ENCODE measurements at regions not wholly inside any gene's neighbourhood (a gene's known extent, or its start where the extent isn't known, plus 50 kb on each side); places are given as distances from the start of the nearest gene placed in this dataset.

- H3K9me3 ChIP-seq, result no peaks in the 10 kb centered on the region
- H3K27ac ChIP-seq (replicated peaks in 1 of 4), result no peak overlapping the region
- no peak overlapping the region for H3K4me3 ChIP-seq
- H3K27me3 ChIP-seq, result no peaks in the 10 kb centered on the region
- H3K4me1 ChIP-seq, result no peaks in the 10 kb centered on the region
- intact Hi-C loops (cut with DNase I), result no loop called here
- H3K36me3 ChIP-seq, result no peaks in the 10 kb centered on the region
- DNase-seq (ENCODE audit: extremely low spot score), result no peak
- TF ChIP-seq EP300 (IDR thresholded peaks at IDR 0.05) (no peak), POLR2AphosphoS5 (IDR thresholded peaks at IDR 0.05) (no peak), POLR2A (IDR thresholded peaks at IDR 0.05; ENCODE audit: low read depth) (no peak)
- TF ChIP-seq, protein P1, sequence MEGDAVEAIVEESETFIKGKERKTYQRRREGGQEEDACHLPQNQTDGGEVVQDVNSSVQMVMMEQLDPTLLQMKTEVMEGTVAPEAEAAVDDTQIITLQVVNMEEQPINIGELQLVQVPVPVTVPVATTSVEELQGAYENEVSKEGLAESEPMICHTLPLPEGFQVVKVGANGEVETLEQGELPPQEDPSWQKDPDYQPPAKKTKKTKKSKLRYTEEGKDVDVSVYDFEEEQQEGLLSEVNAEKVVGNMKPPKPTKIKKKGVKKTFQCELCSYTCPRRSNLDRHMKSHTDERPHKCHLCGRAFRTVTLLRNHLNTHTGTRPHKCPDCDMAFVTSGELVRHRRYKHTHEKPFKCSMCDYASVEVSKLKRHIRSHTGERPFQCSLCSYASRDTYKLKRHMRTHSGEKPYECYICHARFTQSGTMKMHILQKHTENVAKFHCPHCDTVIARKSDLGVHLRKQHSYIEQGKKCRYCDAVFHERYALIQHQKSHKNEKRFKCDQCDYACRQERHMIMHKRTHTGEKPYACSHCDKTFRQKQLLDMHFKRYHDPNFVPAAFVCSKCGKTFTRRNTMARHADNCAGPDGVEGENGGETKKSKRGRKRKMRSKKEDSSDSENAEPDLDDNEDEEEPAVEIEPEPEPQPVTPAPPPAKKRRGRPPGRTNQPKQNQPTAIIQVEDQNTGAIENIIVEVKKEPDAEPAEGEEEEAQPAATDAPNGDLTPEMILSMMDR (IDR thresholded peaks at IDR 0.05), result no peak
- 86% methylated on average over 4 of the region's 4 CpGs for WGBS
These were observed 1345.0 kb downstream of the NSUN3 start for GRCh38 chr3:95407709-95408463.

DNA sequence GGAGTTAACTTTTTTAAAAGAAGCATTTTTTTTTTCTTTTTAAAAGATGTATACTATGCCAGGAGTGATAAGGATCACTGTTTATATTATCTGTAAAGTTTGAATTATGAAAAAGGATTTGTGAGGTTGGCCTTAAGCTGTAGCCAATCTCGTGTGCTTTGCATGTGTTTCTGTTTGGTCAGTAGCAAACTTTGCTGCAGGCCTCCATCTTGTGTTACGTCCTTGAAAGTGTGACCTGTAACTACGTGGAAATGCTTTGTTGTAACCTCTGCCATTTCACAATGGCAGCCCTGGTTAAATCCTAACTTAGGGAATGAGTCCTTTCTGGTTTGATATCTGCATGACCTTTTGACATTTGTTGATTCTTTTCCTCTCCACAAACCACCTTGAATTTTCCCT, 1345.6 kb downstream of the NSUN3 start:
- TF ChIP-seq POLR2AphosphoS5 (IDR thresholded peaks at IDR 0.05) (no peak), POLR2A (IDR thresholded peaks at IDR 0.05; ENCODE audit: low read depth) (no peak), EP300 (IDR thresholded peaks at IDR 0.05) (no peak)
- TF ChIP-seq, protein P1 (IDR thresholded peaks at IDR 0.05), result no peak
- Histone ChIP-seq H3K27ac (replicated peaks in 1 of 4) (no peak overlapping the region), H3K27me3 (no peaks in the 10 kb centered on the region), H3K36me3 (no peaks in the 10 kb centered on the region), H3K4me1 (no peaks in the 10 kb centered on the region), H3K9me3 (no peaks in the 10 kb centered on the region), H3K4me3 (no peak overlapping the region)
- intact Hi-C loops (cut with DNase I), result no loop called here
- 70% methylated on average over 3 of the region's 3 CpGs for WGBS
- no peak for DNase-seq (ENCODE audit: extremely low spot score)

GRCh38 chr3:95418251-95418650, 1355.4 kb downstream of the NSUN3 start:
- Histone ChIP-seq H3K36me3 (no peaks in the 10 kb centered on the region), H3K27ac (replicated peaks in 1 of 4) (no peak overlapping the region), H3K4me3 (no peak overlapping the region), H3K9me3 (peaks cover 0 to 10% (median 6%) of the 10 kb centered on the region in 4 donors), H3K4me1 (no peaks in the 10 kb centered on the region), H3K27me3 (no peaks in the 10 kb centered on the region)
- TF ChIP-seq EP300 (IDR thresholded peaks at IDR 0.05) (no peak), POLR2AphosphoS5 (IDR thresholded peaks at IDR 0.05) (no peak), POLR2A (IDR thresholded peaks at IDR 0.05; ENCODE audit: low read depth) (no peak)
- TF ChIP-seq, protein P1 (IDR thresholded peaks at IDR 0.05), result no peak
- 87% methylated on average over 6 of the region's 6 CpGs for WGBS
- intact Hi-C loops (cut with DNase I), result no loop called here
- no peak for DNase-seq (ENCODE audit: extremely low spot score)

DNA sequence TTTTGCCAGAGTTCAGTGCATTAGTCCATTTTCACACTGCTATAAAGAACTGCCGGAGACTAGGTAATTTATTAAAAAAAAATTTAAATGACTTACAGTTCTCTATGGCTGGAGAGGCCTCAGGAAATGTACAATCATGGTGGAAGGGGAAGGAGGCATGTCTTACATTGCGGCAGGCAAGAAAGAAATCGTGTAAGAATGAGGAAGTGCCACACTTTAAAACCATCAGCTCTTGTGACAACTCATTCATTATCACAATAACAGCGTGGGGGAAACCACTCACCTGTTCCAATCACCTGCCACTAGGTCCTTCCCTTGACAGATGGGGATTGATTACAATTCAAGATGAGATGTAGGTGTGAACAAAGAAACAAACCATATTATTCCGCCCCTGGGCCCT, 1361.4 kb downstream of the NSUN3 start:
- TF ChIP-seq POLR2A (IDR thresholded peaks at IDR 0.05; ENCODE audit: low read depth), result no peak
- TF ChIP-seq, protein P1 (IDR thresholded peaks at IDR 0.05), result no peak
- TF ChIP-seq EP300 (IDR thresholded peaks at IDR 0.05), result no peak
- no peak for TF ChIP-seq POLR2AphosphoS5 (IDR thresholded peaks at IDR 0.05)
- no peak for DNase-seq (ENCODE audit: extremely low spot score)
- 81% methylated on average over 4 of the region's 5 CpGs for whole genome bisulfite sequencing
- no peak overlapping the region for H3K4me3 ChIP-seq
- H3K9me3 ChIP-seq, result no peaks in the 10 kb centered on the region
- no peaks in the 10 kb centered on the region for H3K36me3 ChIP-seq
- H3K4me1 ChIP-seq, result no peaks in the 10 kb centered on the region
- intact Hi-C loops (cut with DNase I), result no loop called here
- no peaks in the 10 kb centered on the region for H3K27me3 ChIP-seq
- H3K27ac ChIP-seq (replicated peaks in 1 of 4), result no peak overlapping the region

DNA sequence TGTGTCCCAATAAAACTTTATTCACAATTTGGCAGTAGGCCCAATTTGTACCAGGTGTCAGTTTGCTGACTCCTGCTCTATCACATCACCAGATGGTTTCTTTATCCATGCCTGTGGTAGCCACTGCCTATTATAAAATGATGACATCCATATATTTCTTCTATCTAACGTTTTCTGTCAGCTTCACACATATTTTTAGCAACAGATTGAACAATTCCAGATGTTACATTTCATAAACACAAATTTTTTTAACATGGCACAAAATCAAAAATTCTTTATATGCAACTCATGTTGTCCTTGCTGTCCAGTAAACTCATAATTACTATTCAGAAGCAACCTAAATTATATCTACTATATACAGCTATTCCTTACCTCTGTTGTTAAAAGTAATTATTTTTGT, 1371.6 kb downstream of the NSUN3 start:
- H3K27me3 ChIP-seq, result no peaks in the 10 kb centered on the region
- H3K4me1 ChIP-seq, result no peaks in the 10 kb centered on the region
- H3K36me3 ChIP-seq, result no peaks in the 10 kb centered on the region
- H3K27ac ChIP-seq (replicated peaks in 1 of 4), result no peak overlapping the region
- H3K4me3 ChIP-seq, result no peak overlapping the region
- no peaks in the 10 kb centered on the region for H3K9me3 ChIP-seq
- intact Hi-C loops (cut with DNase I), result no loop called here
- WGBS, result 0% methylated on average over 1 of the region's 1 CpG
- TF ChIP-seq POLR2AphosphoS5 (IDR thresholded peaks at IDR 0.05) (no peak), POLR2A (IDR thresholded peaks at IDR 0.05; ENCODE audit: low read depth) (no peak), EP300 (IDR thresholded peaks at IDR 0.05) (no peak)
- TF ChIP-seq, protein P1 (IDR thresholded peaks at IDR 0.05), result no peak
- DNase-seq (ENCODE audit: extremely low spot score), result no peak
